Esophagus squamous epithelium (tissue), 4 donors: ENCODE measurements at regions not wholly inside any gene's neighbourhood (a gene's known extent, or its start where the extent isn't known, plus 50 kb on each side); places are given as distances from the start of the nearest gene placed in this dataset.

Source experiments
- POLR2A ChIP-seq, 4 donors: fragments of 450-650 bp; IDR thresholded peaks; one replicate each; pipeline ENCODE4 v1.6.1; 2017; ENCODE audit warnings: antibody characterized with exemption in 4 of 4, mild to moderate bottlenecking in 4 of 4, moderate library complexity in 3 of 4
- TF ChIP-seq, protein P1 (sequence below), 6 experiments: fragments of 450-650 bp in 4 of 6; fragments of 200-600 bp in 2 of 6; sonication (generic) in 2 of 6; IDR thresholded peaks; one replicate each; pipeline ENCODE4 v1.5.1; 2016 to 2019; ENCODE audit warnings: antibody characterized with exemption in 6 of 6, mild to moderate bottlenecking in 4 of 6, moderate library complexity in 4 of 6

- TF ChIP-seq POLR2A (IDR thresholded peaks at IDR 0.05), result no peak
- TF ChIP-seq, protein P1, sequence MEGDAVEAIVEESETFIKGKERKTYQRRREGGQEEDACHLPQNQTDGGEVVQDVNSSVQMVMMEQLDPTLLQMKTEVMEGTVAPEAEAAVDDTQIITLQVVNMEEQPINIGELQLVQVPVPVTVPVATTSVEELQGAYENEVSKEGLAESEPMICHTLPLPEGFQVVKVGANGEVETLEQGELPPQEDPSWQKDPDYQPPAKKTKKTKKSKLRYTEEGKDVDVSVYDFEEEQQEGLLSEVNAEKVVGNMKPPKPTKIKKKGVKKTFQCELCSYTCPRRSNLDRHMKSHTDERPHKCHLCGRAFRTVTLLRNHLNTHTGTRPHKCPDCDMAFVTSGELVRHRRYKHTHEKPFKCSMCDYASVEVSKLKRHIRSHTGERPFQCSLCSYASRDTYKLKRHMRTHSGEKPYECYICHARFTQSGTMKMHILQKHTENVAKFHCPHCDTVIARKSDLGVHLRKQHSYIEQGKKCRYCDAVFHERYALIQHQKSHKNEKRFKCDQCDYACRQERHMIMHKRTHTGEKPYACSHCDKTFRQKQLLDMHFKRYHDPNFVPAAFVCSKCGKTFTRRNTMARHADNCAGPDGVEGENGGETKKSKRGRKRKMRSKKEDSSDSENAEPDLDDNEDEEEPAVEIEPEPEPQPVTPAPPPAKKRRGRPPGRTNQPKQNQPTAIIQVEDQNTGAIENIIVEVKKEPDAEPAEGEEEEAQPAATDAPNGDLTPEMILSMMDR (IDR thresholded peaks at IDR 0.05), result no peak
These were observed 164.6 kb downstream of the TNFSF13B start for GRCh38 chr13:108433976-108434755.
